Esophagus squamous epithelium (tissue), 4 donors: ENCODE measurements at regions not wholly inside any gene's neighbourhood (a gene's known extent, or its start where the extent isn't known, plus 50 kb on each side); places are given as distances from the start of the nearest gene placed in this dataset.

ENCODE experiments used
- CTCF ChIP-seq, 6 experiments: fragments of 450-650 bp in 4 of 6; fragments of 200-600 bp in 2 of 6; sonication (generic) in 2 of 6; IDR thresholded peaks; one replicate each; pipeline ENCODE4 v1.5.1; 2016 to 2019; ENCODE audit warnings: antibody characterized with exemption in 6 of 6, mild to moderate bottlenecking in 4 of 6, moderate library complexity in 4 of 6
- POLR2A ChIP-seq, 4 donors: fragments of 450-650 bp; IDR thresholded peaks; one replicate each; pipeline ENCODE4 v1.6.1; 2017; ENCODE audit warnings: antibody characterized with exemption in 4 of 4, mild to moderate bottlenecking in 4 of 4, moderate library complexity in 3 of 4

- no peak for TF ChIP-seq CTCF (IDR thresholded peaks at IDR 0.05)
- TF ChIP-seq POLR2A (IDR thresholded peaks at IDR 0.05): no peak
Observed at GRCh38 chr3:59121346-59122144, 71.7 kb upstream of the CFAP20DC start.
